ENCODE measurements at regions not wholly inside any gene's neighbourhood (a gene's known extent, or its start where the extent isn't known, plus 50 kb on each side); places are given as distances from the start of the nearest gene placed in this dataset.

- ChIA-PET POLR2A (no interaction called here), CTCF (interaction anchor here (1.3 kb wide), 1 partner anchor 47 kb away, joined by 4 read pairs; no protein-coding TSS in a partner anchor)
- no peak overlapping the region for H3K4me3 ChIP-seq (ENCODE audit: low read depth, low read length)
- no peak for DNase-seq (ENCODE audit: low read depth, low spot score)
- TF ChIP-seq, protein P1, sequence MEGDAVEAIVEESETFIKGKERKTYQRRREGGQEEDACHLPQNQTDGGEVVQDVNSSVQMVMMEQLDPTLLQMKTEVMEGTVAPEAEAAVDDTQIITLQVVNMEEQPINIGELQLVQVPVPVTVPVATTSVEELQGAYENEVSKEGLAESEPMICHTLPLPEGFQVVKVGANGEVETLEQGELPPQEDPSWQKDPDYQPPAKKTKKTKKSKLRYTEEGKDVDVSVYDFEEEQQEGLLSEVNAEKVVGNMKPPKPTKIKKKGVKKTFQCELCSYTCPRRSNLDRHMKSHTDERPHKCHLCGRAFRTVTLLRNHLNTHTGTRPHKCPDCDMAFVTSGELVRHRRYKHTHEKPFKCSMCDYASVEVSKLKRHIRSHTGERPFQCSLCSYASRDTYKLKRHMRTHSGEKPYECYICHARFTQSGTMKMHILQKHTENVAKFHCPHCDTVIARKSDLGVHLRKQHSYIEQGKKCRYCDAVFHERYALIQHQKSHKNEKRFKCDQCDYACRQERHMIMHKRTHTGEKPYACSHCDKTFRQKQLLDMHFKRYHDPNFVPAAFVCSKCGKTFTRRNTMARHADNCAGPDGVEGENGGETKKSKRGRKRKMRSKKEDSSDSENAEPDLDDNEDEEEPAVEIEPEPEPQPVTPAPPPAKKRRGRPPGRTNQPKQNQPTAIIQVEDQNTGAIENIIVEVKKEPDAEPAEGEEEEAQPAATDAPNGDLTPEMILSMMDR (IDR thresholded peaks at IDR 0.05; ENCODE audit: insufficient read depth, low read length, missing control alignments): no peak
Measured at GRCh38 chr1:8267307-8267706, 50.6 kb upstream of the SLC45A1 start.

- no peak overlapping the region for H3K4me3 ChIP-seq (ENCODE audit: low read depth, low read length)
- TF ChIP-seq, protein P1 (IDR thresholded peaks at IDR 0.05; ENCODE audit: insufficient read depth, low read length, missing control alignments): no peak
- POLR2A ChIA-PET: interaction anchor here (0.6 kb wide), 1 partner anchor 66 kb away, joined by 3 read pairs; no protein-coding TSS in a partner anchor
- DNase-seq (ENCODE audit: low read depth, low spot score): no peak
- CTCF ChIA-PET: interaction anchor here (1.3 kb wide), 1 partner anchor 48 kb away, joined by 4 read pairs; no protein-coding TSS in a partner anchor
Measured at GRCh38 chr1:8266436-8267165, 51.3 kb upstream of the SLC45A1 start.

- DNase-seq (ENCODE audit: low read depth, low spot score): no peak
- ChIA-PET POLR2A (no interaction called here), CTCF (interaction anchor here (1.0 kb wide), 2 partner anchors 10 to 11 kb away, joined by 3 to 4 read pairs; no protein-coding TSS in a partner anchor)
- no peak overlapping the region for H3K4me3 ChIP-seq (ENCODE audit: low read depth, low read length)
- TF ChIP-seq, protein P1 (IDR thresholded peaks at IDR 0.05; ENCODE audit: insufficient read depth, low read length, missing control alignments): no peak
Measured at GRCh38 chr1:8263791-8264190, 54.1 kb upstream of the SLC45A1 start.

GRCh38 chr1:8261398-8261762, 56.5 kb upstream of the SLC45A1 start:
- no peak for DNase-seq (ENCODE audit: low read depth, low spot score)
- no peak overlapping the region for H3K4me3 ChIP-seq (ENCODE audit: low read depth, low read length)
- CTCF ChIA-PET: interaction anchor here (1.5 kb wide), 1 partner anchor 54 kb away, joined by 3 read pairs; no protein-coding TSS in a partner anchor
- TF ChIP-seq, protein P1 (IDR thresholded peaks at IDR 0.05; ENCODE audit: insufficient read depth, low read length, missing control alignments): no peak
- POLR2A ChIA-PET: no interaction called here

GRCh38 chr1:8259498-8260290, 58.2 kb upstream of the SLC45A1 start:
- no peak overlapping the region; the same call in 1 of the 2 replicates for H3K4me3 ChIP-seq (ENCODE audit: low read depth, low read length)
- TF ChIP-seq, protein P1 (IDR thresholded peaks at IDR 0.05; ENCODE audit: insufficient read depth, low read length, missing control alignments): no peak
- ChIA-PET POLR2A (interaction anchor here (1.0 kb wide), 1 partner anchor 298 kb away, joined by 3 read pairs; the partner anchor contains the start of gene PARK7), CTCF (interaction anchor here (0.7 to 1.0 kb wide), 4 partner anchors 55 to 285 kb away, joined by 3 read pairs; no protein-coding TSS in a partner anchor)
- no peak for DNase-seq (ENCODE audit: low read depth, low spot score)

DNA sequence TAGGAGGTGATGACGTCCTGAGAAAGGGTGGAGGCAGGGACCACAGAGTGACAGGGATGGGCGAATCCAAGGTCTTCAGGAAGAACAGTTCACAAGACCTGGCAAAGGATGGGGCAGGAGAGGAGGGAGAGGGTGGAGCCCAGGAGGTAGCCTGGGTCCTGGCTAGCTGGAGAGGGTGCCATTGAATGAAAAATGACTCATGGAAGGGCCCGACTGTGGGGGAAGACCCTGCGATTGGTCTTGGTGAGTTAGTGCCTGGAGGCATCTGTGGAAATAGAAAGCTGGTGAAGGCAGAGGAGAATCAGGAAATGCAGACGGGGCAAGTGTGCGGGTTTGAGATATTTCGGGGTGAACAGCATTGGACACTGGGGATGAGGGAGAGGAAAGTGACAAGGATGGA, 60.3 kb upstream of the SLC45A1 start:
- CTCF ChIA-PET: no interaction called here
- no peak overlapping the region for H3K4me3 ChIP-seq (ENCODE audit: low read depth, low read length)
- no peak for DNase-seq (ENCODE audit: low read depth, low spot score)
- TF ChIP-seq, protein P1 (IDR thresholded peaks at IDR 0.05; ENCODE audit: insufficient read depth, low read length, missing control alignments): no peak
- POLR2A ChIA-PET: no interaction called here
